HepG2 (cell line): ENCODE measurements at regions not wholly inside any gene's neighbourhood (a gene's known extent, or its start where the extent isn't known, plus 50 kb on each side); places are given as distances from the start of the nearest gene placed in this dataset.

ENCODE experiments used
- ATAC-seq: fragments of 200-7000 bp; cut with Tn5 transposase; 3 replicates; pipeline ENCODE4 v1.9.1; 2020; ENCODE audit warnings: mild to moderate bottlenecking, moderate library complexity
- BruUV-seq: library from RNA; stranded (reverse); fragments of 400-500 nt; replicated peaks from 2 replicates; lab custom pipeline; 2021; lab: Mats Ljungman, UMichigan
- CTCF ChIA-PET: fragments of 300-600 bp; formaldehyde crosslinking; extraction: SDS; loops from one replicate; lab custom pipeline; 2021; ENCODE audit warnings: low total read pairs, inconsistent platforms, low intra/inter-chr PET ratio; lab: Yijun Ruan, JAX
- POLR2A ChIA-PET: fragments of 350-600 bp; sonication (Branson Sonifier 250); formaldehyde crosslinking; loops from one replicate; lab custom pipeline; 2020; ENCODE audit warnings: antibody characterized with exemption, inconsistent platforms; lab: Yijun Ruan, JAX
- DNase-seq: peaks from one replicate; pipeline ENCODE4 v3.0.0-alpha.2; 2015; ENCODE audit warnings: low spot score
- FAIRE-seq: peaks from 3 replicates; lab custom pipeline; 2011; peaks lifted over from hg19 to GRCh38; lab: Jason Lieb, UNC
- H2AFZ ChIP-seq: one replicate; pipeline ENCODE4 v1.6.1; 2011; ENCODE audit warnings: low read length, inconsistent platforms
- H3K27ac ChIP-seq: fragments of 300-600 bp; 3 replicates; pipeline ENCODE4 v1.8.0; 2011; ENCODE audit warnings: mixed run types, mild to moderate bottlenecking, mixed read lengths, low read length, inconsistent platforms; ENCODE audit not compliant: insufficient read depth; ENCODE audit errors: extremely low read length
- H3K27me3 ChIP-seq, 2 experiments: fragments of 200-600 bp in 1 of 2; 2 replicates in 1 of 2; 3 replicates in 1 of 2; pipeline versions ENCODE4 v1.6.0 to v1.8.0; 2011; ENCODE audit warnings: low read length in 2 of 2, mild to moderate bottlenecking in 2 of 2, moderate library complexity in 2 of 2, inconsistent platforms in 1 of 2; ENCODE audit not compliant: insufficient read depth in 2 of 2, control insufficient read depth in 1 of 2
- H3K36me3 ChIP-seq, 2 experiments: fragments of 200-600 bp in 1 of 2; replicated peaks in 1 of 2; 2 replicates in 1 of 2; 3 replicates in 1 of 2; pipeline versions ENCODE4 v1.5.1 to v1.8.0; 2011; ENCODE audit warnings: low read length in 2 of 2, inconsistent platforms in 1 of 2; ENCODE audit not compliant: insufficient read depth in 2 of 2, control insufficient read depth in 1 of 2
- H3K4me1 ChIP-seq: 2 replicates; pipeline ENCODE4 v1.5.1; 2012; ENCODE audit warnings: low read length, inconsistent platforms; ENCODE audit not compliant: insufficient read depth
- H3K4me2 ChIP-seq: 2 replicates; pipeline ENCODE4 v1.6.0; 2011; ENCODE audit warnings: low read depth, low read length, inconsistent platforms
- H3K4me3 ChIP-seq, 3 experiments: fragments of 200-600 bp in 1 of 3; sonication (generic), shearing (Covaris generic) in 1 of 3; replicated peaks in 1 of 3; 2 replicates each; pipeline ENCODE4 v1.5.1; 2011 to 2016; ENCODE audit warnings: low read length in 3 of 3, inconsistent platforms in 2 of 3, low read depth in 2 of 3, mild to moderate bottlenecking in 2 of 3, control low read depth in 1 of 3, mixed read lengths in 1 of 3; ENCODE audit not compliant: insufficient read depth in 1 of 3
- H3K79me2 ChIP-seq: one replicate; pipeline ENCODE4 v1.6.1; 2011; ENCODE audit warnings: low read length, inconsistent platforms; ENCODE audit not compliant: insufficient read depth
- H3K9ac ChIP-seq: 2 replicates; pipeline ENCODE4 v1.6.0; 2011; ENCODE audit warnings: mild to moderate bottlenecking, low read depth, low read length, inconsistent platforms; ENCODE audit not compliant: insufficient read depth
- H3K9me3 ChIP-seq: 2 replicates; pipeline ENCODE4 v1.5.1; 2012; ENCODE audit warnings: mild to moderate bottlenecking, low read length
- H4K20me1 ChIP-seq: 2 replicates; pipeline ENCODE4 v1.6.0; 2011; ENCODE audit warnings: inconsistent platforms, mild to moderate bottlenecking, low read length, moderate library complexity; ENCODE audit not compliant: insufficient read depth
- E2F2 ChIP-seq: sonication (generic); formaldehyde crosslinking; IDR thresholded peaks from 2 replicates; pipeline ENCODE4 v1.4.0; 2020; ENCODE audit warnings: missing genetic modification reagents, borderline replicate concordance
- ESRRA ChIP-seq: sonication (generic); formaldehyde crosslinking; IDR thresholded peaks from 2 replicates; pipeline ENCODE4 v1.5.1; 2020; ENCODE audit warnings: mild to moderate bottlenecking, low read depth, missing genetic modification reagents
- FOXA1 ChIP-seq, 2 experiments: fragments of 450-650 bp in 1 of 2; sonication (generic) in 1 of 2; formaldehyde crosslinking in 1 of 2; IDR thresholded peaks; 2 replicates each; pipeline versions ENCODE4 v1.4.0 to v1.6.1; 2016 to 2020; ENCODE audit warnings: missing genetic modification reagents in 1 of 2
- FOXK2 ChIP-seq: fragments of 450-650 bp; IDR thresholded peaks from 2 replicates; pipeline ENCODE4 v1.6.1; 2016
- HCFC1 ChIP-seq: fragments of 150-350 bp; IDR thresholded peaks from 2 replicates; pipeline ENCODE4 v1.6.1; 2014; ENCODE audit warnings: low read depth, low read length
- MTA3 ChIP-seq: sonication (generic); formaldehyde crosslinking; IDR thresholded peaks from 2 replicates; pipeline ENCODE4 v1.4.0; 2020; ENCODE audit warnings: missing genetic modification reagents
- NFKBIZ ChIP-seq: IDR thresholded peaks from 2 replicates; pipeline ENCODE4 v1.6.1; 2018; ENCODE audit warnings: missing genetic modification reagents, missing compliant biosample characterization
- SP4 ChIP-seq: sonication (generic); formaldehyde crosslinking; IDR thresholded peaks from 2 replicates; pipeline ENCODE4 v1.8.1; 2023; ENCODE audit warnings: mild to moderate bottlenecking, missing genetic modification reagents
- XRCC5 ChIP-seq: fragments of 200-400 bp; formaldehyde crosslinking; optimal IDR thresholded peaks from 2 replicates; pipeline ENCODE3; 2017; ENCODE audit warnings: mild to moderate bottlenecking, low read length
- ZBTB42 ChIP-seq: sonication (generic); formaldehyde crosslinking; IDR thresholded peaks from 2 replicates; pipeline ENCODE4 v1.5.0; 2020; ENCODE audit warnings: mild to moderate bottlenecking, missing genetic modification reagents
- ZFY ChIP-seq: sonication (generic); formaldehyde crosslinking; IDR thresholded peaks from 2 replicates; pipeline ENCODE4 v1.4.0; 2020; ENCODE audit warnings: missing genetic modification reagents
- ZNF160 ChIP-seq: sonication (generic); formaldehyde crosslinking; IDR thresholded peaks from 2 replicates; pipeline ENCODE4 v1.8.0; 2022; ENCODE audit warnings: mild to moderate bottlenecking, inconsistent platforms, missing genetic modification reagents
- ZNF629 ChIP-seq: sonication (generic); formaldehyde crosslinking; conservative IDR thresholded peaks from 2 replicates; pipeline ENCODE4 v1.5.0; 2020; ENCODE audit warnings: missing genetic modification reagents
- ZNF709 ChIP-seq: sonication (generic); formaldehyde crosslinking; IDR thresholded peaks from 2 replicates; pipeline ENCODE4 v1.5.0; 2020; ENCODE audit warnings: mild to moderate bottlenecking, missing genetic modification reagents
- WGBS: methylation state at CpG from one replicate; pipeline ENCODE4 v1.1.6; 2017; ENCODE audit warnings: low lambda C conversion rate; 5-methylcytosine and 5-hydroxymethylcytosine counted together
- in situ Hi-C: cut with HindIII; loops from 2 replicates; pipeline ENCODE4 v1.10.0; 2017; ENCODE audit warnings: low pct_unique_long_range_greater_than_20kb; ENCODE audit not compliant: extremely low pct_ligation_motif_present
- intact Hi-C: fragments of 100-400 bp; cut with micrococcal nuclease; formaldehyde crosslinking; loops from one replicate; pipeline ENCODE4 v1.10.0; 2022; ENCODE audit not compliant: unreplicated experiment

GRCh38 chr14:32259368-32260013 is 56.4 kb upstream of the RNU6-8 start (continued):
- no peak for TF ChIP-seq ESRRA
- TF ChIP-seq FOXK2 = no peak
- no peak for TF ChIP-seq E2F2
- no peak for TF ChIP-seq MTA3 (CRISPR knock-in tag)

GRCh38 chr14:32263939-32264567 is 61.0 kb upstream of the RNU6-8 start:
- Histone ChIP-seq H3K36me3 (no peaks in the 10 kb centered on the region), H3K4me2 (no peak overlapping the region), H3K4me3 (no peak overlapping the region), H3K9me3 (peaks cover 23% of the 10 kb centered on the region), H4K20me1 (no peaks in the 10 kb centered on the region), H2AFZ (no peak overlapping the region), H3K27ac (no peak overlapping the region), H3K9ac (no peak overlapping the region), H3K4me1 (peaks cover 11% of the 10 kb centered on the region), H3K27me3 (no peaks in the 10 kb centered on the region), H3K79me2 (no peaks in the 10 kb centered on the region)
- 23% methylated on average over 1 of the region's 1 CpG for WGBS
- DNase-seq = no peak
- ATAC-seq = no peak
- no peak for FAIRE-seq
- in situ Hi-C loops = no loop called here
- POLR2A ChIA-PET = no interaction called here
- intact Hi-C loops = no loop called here
- CTCF ChIA-PET = no interaction called here
- no peak for TF ChIP-seq SP4 (CRISPR knock-in tag)
- TF ChIP-seq ZBTB42 = no peak
- TF ChIP-seq HCFC1 = no peak
- TF ChIP-seq ZNF709 (CRISPR knock-in tag) = peak; percentile 71; the same call in 1 of the 2 replicates
- TF ChIP-seq FOXA1 (IDR thresholded peaks at IDR 0.05) = no peak
- TF ChIP-seq FOXA1 (CRISPR knock-in tag; IDR thresholded peaks at IDR 0.05) = no peak
- TF ChIP-seq NFKBIZ (CRISPR knock-in tag) = no peak
- no peak for TF ChIP-seq XRCC5
- peak; percentile 100 for TF ChIP-seq ZNF160 (CRISPR knock-in tag)
- TF ChIP-seq ZFY = no peak
- no peak for TF ChIP-seq ZNF629 (CRISPR knock-in tag)
- no TSS peak for BruUV-seq
